HL-60 (cell line): ENCODE measurements at regions not wholly inside any gene's neighbourhood (a gene's known extent, or its start where the extent isn't known, plus 50 kb on each side); places are given as distances from the start of the nearest gene placed in this dataset.

Experiments used
- CTCF ChIP-seq: IDR thresholded peaks from one replicate; pipeline ENCODE4 v1.5.1; 2011; ENCODE audit warnings: low read length, control low read depth, inconsistent platforms; ENCODE audit not compliant: insufficient read depth
- GABPA ChIP-seq: IDR thresholded peaks from 2 replicates; pipeline ENCODE4 v1.6.1; 2012; ENCODE audit warnings: low read depth
- POLR2AphosphoS5 ChIP-seq: IDR thresholded peaks from 2 replicates; pipeline ENCODE4 v1.6.1; 2012; ENCODE audit warnings: low read depth
- SPI1 ChIP-seq: IDR thresholded peaks from 2 replicates; pipeline ENCODE4 v1.6.1; 2012; ENCODE audit warnings: low read depth, mild to moderate bottlenecking, borderline replicate concordance
- TF ChIP-seq, protein P1 (sequence below): IDR thresholded peaks from 2 replicates; pipeline ENCODE4 v1.6.1; 2012; ENCODE audit warnings: low read depth; ENCODE audit not compliant: insufficient replicate concordance

- TF ChIP-seq CTCF (no peak), POLR2AphosphoS5 (no peak), GABPA (no peak), SPI1 (no peak)
- TF ChIP-seq, protein P1, sequence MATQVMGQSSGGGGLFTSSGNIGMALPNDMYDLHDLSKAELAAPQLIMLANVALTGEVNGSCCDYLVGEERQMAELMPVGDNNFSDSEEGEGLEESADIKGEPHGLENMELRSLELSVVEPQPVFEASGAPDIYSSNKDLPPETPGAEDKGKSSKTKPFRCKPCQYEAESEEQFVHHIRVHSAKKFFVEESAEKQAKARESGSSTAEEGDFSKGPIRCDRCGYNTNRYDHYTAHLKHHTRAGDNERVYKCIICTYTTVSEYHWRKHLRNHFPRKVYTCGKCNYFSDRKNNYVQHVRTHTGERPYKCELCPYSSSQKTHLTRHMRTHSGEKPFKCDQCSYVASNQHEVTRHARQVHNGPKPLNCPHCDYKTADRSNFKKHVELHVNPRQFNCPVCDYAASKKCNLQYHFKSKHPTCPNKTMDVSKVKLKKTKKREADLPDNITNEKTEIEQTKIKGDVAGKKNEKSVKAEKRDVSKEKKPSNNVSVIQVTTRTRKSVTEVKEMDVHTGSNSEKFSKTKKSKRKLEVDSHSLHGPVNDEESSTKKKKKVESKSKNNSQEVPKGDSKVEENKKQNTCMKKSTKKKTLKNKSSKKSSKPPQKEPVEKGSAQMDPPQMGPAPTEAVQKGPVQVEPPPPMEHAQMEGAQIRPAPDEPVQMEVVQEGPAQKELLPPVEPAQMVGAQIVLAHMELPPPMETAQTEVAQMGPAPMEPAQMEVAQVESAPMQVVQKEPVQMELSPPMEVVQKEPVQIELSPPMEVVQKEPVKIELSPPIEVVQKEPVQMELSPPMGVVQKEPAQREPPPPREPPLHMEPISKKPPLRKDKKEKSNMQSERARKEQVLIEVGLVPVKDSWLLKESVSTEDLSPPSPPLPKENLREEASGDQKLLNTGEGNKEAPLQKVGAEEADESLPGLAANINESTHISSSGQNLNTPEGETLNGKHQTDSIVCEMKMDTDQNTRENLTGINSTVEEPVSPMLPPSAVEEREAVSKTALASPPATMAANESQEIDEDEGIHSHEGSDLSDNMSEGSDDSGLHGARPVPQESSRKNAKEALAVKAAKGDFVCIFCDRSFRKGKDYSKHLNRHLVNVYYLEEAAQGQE, result no peak
Measured at GRCh38 chrX:146881521-146881920, 67.0 kb upstream of the CXorf51A start.
